ENCODE measurements at regions not wholly inside any gene's neighbourhood (a gene's known extent, or its start where the extent isn't known, plus 50 kb on each side); places are given as distances from the start of the nearest gene placed in this dataset.

GRCh38 chr1:79790950-79791349 lies 784.4 kb upstream of the ADGRL4 start:
- TF ChIP-seq CTCF (conservative IDR thresholded peaks at IDR 0.05; ENCODE audit: low read depth, low read length) = no peak
- no peak for TF ChIP-seq EZH2 (IDR thresholded peaks at IDR 0.05; ENCODE audit: borderline replicate concordance, low read depth, low read length, poor library complexity, severe bottlenecking)

All from A673 (cell line).